Endothelial cell of hepatic sinusoid (primary cell): ENCODE measurements at regions not wholly inside any gene's neighbourhood (a gene's known extent, or its start where the extent isn't known, plus 50 kb on each side); places are given as distances from the start of the nearest gene placed in this dataset.

ENCODE experiments used
- in situ Hi-C: cut with HindIII; loops from 2 replicates; pipeline ENCODE4 v1.10.0; 2017; ENCODE audit warnings: low sequenced_read_pairs

DNA sequence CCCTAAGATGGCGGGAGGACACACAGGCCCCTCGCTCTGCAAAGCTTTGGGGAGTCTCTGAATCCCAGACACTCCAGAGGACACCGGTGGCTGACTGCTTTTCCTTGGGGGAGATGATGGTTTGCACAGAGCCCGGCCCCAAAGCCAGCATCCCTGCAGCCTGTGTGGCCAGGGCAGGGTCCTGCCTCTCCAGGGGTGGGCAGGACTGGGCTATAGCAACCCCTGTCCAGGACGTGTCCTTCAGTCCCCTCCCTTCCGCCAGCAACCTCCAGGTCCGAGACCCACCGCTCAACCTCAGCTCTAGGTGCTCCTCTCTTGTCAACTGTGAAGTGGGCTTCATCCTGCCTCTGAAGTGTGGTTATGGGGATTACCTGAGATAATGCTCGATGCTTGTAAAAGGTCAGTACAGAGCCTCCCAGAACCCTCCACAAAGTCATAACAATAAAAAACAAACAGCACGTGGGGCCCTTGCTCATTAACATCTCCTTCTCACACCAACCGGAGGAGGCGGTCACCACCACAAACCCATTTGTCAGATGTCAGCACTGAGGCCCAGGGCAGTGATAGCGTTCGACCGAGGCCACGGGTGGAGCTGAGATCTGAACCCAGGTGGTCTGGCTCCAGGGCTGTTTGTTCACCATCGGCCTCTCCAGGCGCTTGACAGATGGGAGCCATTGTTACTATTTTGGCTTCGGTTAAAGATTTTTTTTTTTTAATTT, 304.8 kb downstream of the IRF8 start:
- in situ Hi-C loops: loop anchor here (5.0 kb wide), 1 partner anchor 96 kb away; no protein-coding TSS in a partner anchor

- in situ Hi-C loops: no loop called here
Measured at GRCh38 chr16:86205521-86206245, 304.6 kb upstream of the FOXF1 start.

DNA sequence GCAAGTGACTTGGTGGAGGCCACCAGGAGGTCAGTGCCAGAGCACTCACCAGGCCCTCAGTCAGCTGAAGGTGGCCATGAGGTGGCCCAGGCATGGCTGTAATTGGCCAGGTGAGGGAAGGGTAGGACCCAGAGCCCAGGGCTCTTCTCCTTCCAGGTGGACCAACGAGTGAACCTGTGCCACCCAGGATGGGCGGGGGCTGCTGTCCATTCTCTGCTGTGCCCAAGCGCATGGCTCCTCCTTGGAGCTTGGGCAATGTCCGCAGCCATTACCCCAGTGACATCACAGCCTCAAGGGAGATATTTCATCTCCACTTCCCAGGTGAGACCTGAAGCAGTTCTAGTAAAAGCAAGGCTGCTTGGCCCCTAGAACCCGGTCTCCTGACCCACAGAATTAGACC, 303.0 kb upstream of the FOXF1 start:
- in situ Hi-C loops: no loop called here

- in situ Hi-C loops: no loop called here
Measured at GRCh38 chr16:86209202-86209601, 301.1 kb upstream of the FOXF1 start.

GRCh38 chr16:86210403-86211193, 299.7 kb upstream of the FOXF1 start:
- in situ Hi-C loops: no loop called here

- in situ Hi-C loops: no loop called here
Measured at GRCh38 chr16:86211265-86211664, 299.1 kb upstream of the FOXF1 start.

DNA sequence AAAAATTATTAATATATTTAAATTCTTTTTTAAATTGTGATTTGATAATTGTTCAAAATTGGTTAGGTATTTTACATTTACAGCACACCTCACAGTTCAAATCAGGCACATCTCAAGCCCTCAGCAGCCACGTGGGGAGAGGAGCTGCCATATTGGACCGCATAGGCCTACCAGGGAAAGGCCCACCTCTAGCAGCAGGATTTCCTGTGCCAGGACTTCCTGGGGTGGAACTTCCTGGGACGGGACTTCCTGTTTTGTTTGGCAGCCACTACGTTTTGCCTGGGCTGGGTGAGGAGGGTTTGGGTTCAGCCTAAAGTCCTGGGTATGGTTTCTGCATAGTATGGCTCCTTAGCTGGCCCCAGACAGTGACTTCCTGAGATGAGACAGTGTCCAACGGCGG, 298.5 kb upstream of the FOXF1 start:
- in situ Hi-C loops: no loop called here

DNA sequence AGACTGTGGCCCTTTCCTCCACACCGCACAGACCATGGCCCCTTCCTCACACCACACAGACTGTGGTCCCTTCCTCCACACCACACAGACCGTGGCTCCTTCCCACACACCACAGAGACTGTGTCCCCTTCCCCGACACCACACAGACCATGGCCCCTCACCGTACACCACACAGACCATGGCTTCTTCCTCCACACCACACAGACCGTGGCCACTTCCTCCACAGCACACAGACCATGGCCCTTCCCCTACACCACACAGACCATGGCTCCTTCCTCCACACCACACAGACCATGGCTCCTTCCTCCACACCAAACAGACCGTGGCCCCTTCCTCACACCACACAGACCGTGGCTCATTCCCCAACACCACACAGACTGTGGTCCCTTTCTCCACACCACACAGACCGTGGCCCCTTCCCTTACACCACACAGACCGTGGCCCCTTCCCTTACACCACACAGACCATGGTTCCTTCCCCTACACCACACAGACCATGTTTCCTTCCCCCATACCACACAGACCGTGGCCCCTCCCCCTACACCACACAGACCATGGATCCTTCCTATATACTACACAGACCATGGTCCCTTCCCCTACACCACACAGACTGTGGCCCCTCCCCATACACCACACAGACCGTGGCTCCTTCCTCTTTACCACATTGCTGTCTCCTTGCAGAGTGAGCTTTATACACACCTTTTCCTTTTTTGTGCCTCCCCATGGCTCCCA, 297.5 kb upstream of the FOXF1 start:
- in situ Hi-C loops: no loop called here

DNA sequence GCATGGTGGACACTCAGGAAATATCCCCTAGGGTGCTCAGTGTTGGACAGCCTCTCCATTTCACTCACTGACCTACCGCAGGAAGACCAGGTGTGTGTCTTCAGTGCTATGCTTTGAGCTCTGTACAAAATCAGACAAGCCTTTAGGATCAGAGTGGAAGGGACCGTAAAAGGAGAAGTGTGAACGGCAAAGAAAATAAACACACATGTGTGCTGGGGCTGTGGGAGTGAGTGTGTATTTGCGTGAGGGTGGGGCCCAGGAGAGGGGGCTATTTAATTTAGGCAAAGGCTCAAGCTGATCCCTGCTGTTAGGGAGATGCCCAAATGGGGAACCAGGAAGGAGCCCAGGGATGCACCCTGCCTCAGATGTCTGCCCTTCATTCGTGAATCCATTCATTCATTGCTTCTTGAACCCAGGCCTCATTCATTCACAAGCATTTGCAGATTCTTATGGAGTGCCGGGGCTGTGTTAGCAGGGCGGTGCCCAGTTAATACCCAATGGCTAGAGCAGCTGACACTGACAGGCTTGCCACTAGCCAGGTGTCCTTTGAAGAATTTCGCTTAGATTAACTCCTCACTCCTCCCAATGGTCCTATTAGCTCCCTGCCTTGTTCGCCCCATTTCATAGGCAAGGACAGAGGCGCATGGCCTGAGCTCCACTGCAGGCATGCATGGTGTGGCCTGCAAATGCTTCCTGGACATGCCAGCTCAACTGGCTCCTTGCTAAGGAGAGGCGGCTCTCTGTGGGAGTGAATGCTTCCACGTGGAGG, 296.7 kb upstream of the FOXF1 start:
- in situ Hi-C loops: no loop called here

DNA sequence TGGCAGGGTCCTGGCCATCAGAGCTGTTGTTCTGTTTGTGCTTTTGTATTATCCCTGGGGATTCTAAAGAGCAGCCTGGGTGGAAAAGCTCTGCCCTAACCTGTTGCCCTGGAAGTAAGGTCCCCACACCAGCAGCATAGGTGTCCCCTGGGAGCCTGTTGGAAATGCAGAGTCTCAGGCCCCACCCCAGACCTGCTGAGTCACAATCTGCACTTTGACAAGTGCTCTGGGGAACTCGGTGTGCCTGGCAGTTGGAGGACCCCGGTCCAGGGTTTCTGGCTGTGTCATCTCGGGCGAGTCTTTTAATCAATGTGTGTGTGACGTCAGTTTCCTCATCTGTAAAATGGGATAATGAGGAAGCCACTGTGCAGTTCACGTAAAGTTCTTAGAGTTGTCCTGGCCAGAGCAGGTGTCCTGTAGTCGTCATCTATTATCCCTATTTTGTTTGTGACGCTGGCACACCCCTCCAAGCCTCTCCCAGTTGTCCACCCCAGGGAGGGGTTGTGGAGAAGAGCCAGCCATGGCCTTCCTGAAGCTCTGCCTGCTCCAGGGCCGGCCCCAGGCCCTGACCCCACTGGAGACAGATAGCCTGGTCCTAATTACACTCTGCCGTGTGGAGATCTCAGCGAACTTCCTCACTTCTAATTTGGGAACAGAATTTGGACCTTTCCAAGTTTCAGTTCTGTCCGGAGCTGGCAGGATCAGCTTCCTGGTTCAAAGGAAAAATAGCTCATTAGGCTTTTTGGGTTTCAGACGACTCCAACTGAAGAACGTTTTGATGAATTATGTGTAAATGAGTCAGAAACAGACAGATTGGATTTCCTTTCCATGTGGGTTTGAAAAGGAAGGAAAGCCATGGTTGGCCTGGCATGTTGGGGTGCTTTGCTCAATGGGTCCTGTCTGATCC, 295.7 kb upstream of the FOXF1 start:
- in situ Hi-C loops: no loop called here

GRCh38 chr16:86215233-86215978, 294.9 kb upstream of the FOXF1 start:
- in situ Hi-C loops: no loop called here

DNA sequence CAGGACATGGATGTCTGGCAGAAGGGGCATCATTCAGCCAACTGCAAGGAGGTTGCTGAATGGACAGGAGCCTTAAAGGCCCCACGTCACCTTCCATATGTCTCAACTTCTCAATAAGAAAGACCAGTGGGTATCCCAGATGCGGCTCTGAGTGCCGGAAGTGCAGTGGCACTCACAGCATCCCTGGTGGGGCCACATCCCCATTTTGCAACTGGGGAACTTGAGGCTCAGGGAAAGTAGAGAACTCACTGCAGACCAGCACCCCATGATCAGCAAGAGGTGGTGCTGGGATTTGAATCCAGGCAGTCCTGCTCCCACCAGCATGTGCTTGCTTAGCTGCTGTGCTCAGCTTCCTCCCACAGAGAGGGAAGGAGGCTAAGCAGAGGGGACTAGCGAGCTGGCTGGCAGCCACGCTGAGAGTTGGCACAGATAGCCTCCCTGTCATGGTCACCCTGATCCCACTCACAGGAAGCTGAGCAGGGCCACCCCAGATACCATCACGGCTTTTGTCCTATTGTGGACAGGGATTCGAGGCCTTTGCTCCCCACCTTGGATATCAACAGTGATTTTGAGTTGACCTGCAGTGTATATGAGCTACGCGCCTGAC, 294.2 kb upstream of the FOXF1 start:
- in situ Hi-C loops: no loop called here

DNA sequence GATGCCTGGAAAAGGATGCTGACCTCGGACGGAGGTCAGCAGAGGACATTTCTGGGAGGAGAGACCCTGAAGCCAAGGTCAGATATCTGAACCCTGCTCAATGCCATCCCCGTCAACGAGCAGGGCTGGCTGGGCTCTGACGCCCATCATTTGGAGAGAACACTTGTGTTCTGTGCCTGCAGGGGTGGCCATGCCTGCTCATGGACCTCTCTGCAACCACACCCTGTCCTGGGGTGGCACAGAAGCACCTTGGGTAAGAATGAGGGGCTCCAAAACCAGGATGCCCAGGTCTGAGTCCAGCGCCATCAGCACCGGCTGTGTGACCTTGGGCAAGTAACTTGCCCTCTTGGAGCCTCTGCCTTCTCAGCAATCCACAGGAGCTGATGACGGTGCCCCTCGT, 293.7 kb upstream of the FOXF1 start:
- in situ Hi-C loops: no loop called here

GRCh38 chr16:86217001-86217890, 293.1 kb upstream of the FOXF1 start:
- in situ Hi-C loops: no loop called here

DNA sequence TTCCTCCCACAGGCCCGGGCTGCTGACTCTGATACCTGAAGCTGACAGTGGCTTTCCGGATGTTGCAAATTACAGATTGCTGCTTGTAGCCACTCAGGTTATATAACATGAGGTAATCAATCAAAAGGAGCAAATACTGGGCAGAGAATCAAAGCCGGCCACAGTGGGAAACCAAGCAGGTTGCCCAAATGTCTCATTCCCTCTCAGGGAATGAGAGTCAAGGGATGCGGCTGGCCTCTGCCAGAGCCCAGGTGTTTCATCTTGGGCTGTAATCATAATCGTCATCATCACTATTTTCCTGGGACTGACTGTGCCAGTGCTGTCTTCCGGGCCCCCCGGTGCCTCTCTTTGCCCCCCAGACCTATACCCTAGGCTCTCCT, 292.4 kb upstream of the FOXF1 start:
- in situ Hi-C loops: no loop called here

DNA sequence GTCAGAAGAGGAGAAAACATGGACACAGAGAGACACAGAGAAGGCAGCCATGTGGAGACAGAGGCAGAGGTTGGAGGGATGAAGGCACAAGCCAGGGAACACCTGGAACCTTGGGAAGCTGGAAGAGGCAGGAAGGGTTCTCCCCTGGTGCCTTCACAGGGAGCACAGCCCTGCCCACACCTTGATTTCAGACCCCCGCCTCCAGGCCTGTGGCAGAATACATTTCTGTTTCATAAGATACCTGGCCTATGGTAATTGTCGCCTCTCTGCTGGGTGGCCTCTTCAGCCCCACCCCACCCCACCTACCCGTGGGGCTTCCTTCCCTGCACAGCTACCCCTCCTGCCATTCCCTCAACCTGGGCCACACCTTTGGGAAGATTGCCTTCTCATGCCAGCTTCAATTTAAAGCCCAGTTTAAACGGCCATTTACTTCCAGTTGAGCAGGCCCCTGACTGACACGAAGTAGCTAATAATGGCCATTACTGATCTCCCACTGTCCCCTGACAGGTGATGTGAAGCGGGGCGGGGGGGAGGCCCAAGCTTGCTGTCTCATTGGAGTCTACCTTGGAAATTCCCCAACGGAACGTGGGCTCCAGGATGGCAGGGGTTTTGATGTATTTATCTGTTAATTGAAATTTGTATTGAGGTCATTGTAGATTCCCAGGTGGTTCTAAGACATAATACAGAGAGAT, 291.7 kb upstream of the FOXF1 start:
- in situ Hi-C loops: no loop called here
